ENCODE measurements at regions not wholly inside any gene's neighbourhood (a gene's known extent, or its start where the extent isn't known, plus 50 kb on each side); places are given as distances from the start of the nearest gene placed in this dataset.

DNA sequence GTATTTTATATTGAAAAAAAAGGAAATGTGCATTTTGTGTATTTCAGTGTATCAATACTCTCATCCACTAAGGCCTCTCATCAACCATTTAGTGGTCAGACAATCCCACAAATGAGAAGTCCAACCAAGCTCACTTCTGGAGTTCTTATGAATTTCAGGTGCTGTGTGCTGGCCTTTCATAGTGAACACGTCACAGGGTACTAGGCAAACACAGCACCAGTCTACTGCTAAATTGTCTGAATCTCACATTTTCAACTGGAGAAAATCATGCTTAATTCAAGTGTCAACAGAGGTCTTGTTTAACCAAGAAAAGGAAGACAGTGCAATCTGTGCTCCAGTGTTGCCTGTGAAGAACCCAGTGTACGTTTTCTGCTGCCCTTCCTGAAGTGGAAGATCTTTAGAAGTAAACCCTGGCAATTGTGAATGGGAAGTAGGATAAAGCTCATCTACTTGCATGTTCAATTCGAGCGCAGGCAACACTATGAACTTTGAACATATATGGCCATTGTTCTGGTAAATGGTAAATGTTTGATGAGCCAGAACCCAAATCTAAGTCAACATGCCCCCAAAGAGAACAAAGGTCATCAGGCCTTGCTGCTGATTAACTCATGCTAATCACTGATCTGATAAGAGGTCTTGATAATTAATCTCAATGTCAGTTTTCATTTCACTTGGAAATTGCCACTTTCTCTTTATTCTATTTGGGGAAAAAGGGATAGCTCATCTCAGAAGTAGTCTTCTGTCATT is 439.2 kb upstream of the SOX9 start:
- no peaks in the 10 kb centered on the region for H3K27me3 Mint-ChIP-seq (ENCODE audit: unreplicated experiment)
- H3K4me3 Mint-ChIP-seq (ENCODE audit: unreplicated experiment): no peak overlapping the region
- no peak overlapping the region for H3K27ac Mint-ChIP-seq (ENCODE audit: unreplicated experiment)
- no peaks in the 10 kb centered on the region for H3K4me1 Mint-ChIP-seq (ENCODE audit: low read depth, unreplicated experiment)
- H3K9me3 Mint-ChIP-seq (ENCODE audit: unreplicated experiment): no peaks in the 10 kb centered on the region
- DNase-seq: no peak
- no peak for TF ChIP-seq CTCF (IDR thresholded peaks at IDR 0.05; ENCODE audit: partially characterized antibody, unreplicated experiment)
- H3K36me3 Mint-ChIP-seq (ENCODE audit: unreplicated experiment): no peaks in the 10 kb centered on the region

- no peak for TF ChIP-seq CTCF (IDR thresholded peaks at IDR 0.05; ENCODE audit: partially characterized antibody, unreplicated experiment)
- Mint-ChIP-seq H3K27ac (ENCODE audit: unreplicated experiment) (no peak overlapping the region), H3K36me3 (ENCODE audit: unreplicated experiment) (no peaks in the 10 kb centered on the region), H3K9me3 (ENCODE audit: unreplicated experiment) (no peaks in the 10 kb centered on the region), H3K4me3 (ENCODE audit: unreplicated experiment) (no peak overlapping the region), H3K4me1 (ENCODE audit: low read depth, unreplicated experiment) (no peaks in the 10 kb centered on the region), H3K27me3 (ENCODE audit: unreplicated experiment) (no peaks in the 10 kb centered on the region)
- no peak for DNase-seq
Observed at GRCh38 chr17:71682174-71682494, 438.7 kb upstream of the SOX9 start.

DNA sequence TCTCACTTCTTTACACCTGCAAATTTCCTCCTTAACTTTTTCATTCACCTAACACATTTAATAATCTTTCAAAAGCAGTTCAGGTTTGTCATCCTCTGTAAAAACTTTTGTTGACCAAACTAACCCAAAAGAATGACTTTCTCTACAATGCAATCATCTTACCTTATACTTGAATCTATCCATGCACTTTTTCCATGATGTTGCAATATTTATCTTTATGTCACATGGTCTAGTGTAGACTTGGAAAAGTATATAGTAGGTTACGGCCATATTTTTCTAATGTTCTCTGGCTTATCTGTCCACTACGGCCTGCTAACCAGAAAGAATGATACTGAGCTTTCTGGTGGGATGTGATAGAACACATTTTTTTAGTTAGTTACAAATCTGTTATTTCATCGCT is 431.0 kb upstream of the SOX9 start:
- no peak overlapping the region for H3K4me3 Mint-ChIP-seq (ENCODE audit: unreplicated experiment)
- H3K4me1 Mint-ChIP-seq (ENCODE audit: low read depth, unreplicated experiment): no peaks in the 10 kb centered on the region
- no peaks in the 10 kb centered on the region for H3K36me3 Mint-ChIP-seq (ENCODE audit: unreplicated experiment)
- H3K27me3 Mint-ChIP-seq (ENCODE audit: unreplicated experiment): no peaks in the 10 kb centered on the region
- TF ChIP-seq CTCF (IDR thresholded peaks at IDR 0.05; ENCODE audit: partially characterized antibody, unreplicated experiment): no peak
- no peak for DNase-seq
- no peaks in the 10 kb centered on the region for H3K9me3 Mint-ChIP-seq (ENCODE audit: unreplicated experiment)
- no peak overlapping the region for H3K27ac Mint-ChIP-seq (ENCODE audit: unreplicated experiment)

- TF ChIP-seq CTCF (IDR thresholded peaks at IDR 0.05; ENCODE audit: partially characterized antibody, unreplicated experiment): no peak
- Mint-ChIP-seq H3K36me3 (ENCODE audit: unreplicated experiment) (no peaks in the 10 kb centered on the region), H3K9me3 (ENCODE audit: unreplicated experiment) (no peaks in the 10 kb centered on the region), H3K4me3 (ENCODE audit: unreplicated experiment) (no peak overlapping the region), H3K4me1 (ENCODE audit: low read depth, unreplicated experiment) (no peaks in the 10 kb centered on the region), H3K27me3 (ENCODE audit: unreplicated experiment) (no peaks in the 10 kb centered on the region), H3K27ac (ENCODE audit: unreplicated experiment) (no peak overlapping the region)
- no peak for DNase-seq
Observed at GRCh38 chr17:71699907-71700306, 420.9 kb upstream of the SOX9 start.

DNA sequence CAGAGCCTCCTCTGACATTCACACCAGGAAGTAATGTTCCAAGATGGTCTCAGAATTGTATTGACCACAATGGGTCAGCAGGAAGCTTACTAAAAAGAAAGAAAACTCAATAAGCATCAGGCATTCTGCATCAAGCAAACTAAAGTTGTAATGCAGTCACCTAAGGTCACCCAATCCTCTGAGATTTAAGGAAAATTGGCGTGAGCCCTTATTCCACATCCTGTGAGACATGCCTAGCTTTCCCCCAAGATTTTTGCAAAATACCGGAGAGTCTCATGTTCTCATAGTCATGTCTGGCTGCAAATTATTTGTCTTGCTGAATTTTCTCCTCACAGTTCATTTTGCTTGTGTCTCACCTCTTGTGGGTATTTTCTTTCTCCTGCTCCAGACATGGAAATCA is 417.1 kb upstream of the SOX9 start:
- no peak for DNase-seq
- Mint-ChIP-seq H3K36me3 (ENCODE audit: unreplicated experiment) (no peaks in the 10 kb centered on the region), H3K27ac (ENCODE audit: unreplicated experiment) (no peak overlapping the region), H3K27me3 (ENCODE audit: unreplicated experiment) (no peaks in the 10 kb centered on the region), H3K4me1 (ENCODE audit: low read depth, unreplicated experiment) (no peaks in the 10 kb centered on the region), H3K4me3 (ENCODE audit: unreplicated experiment) (no peak overlapping the region), H3K9me3 (ENCODE audit: unreplicated experiment) (no peaks in the 10 kb centered on the region)
- TF ChIP-seq CTCF (IDR thresholded peaks at IDR 0.05; ENCODE audit: partially characterized antibody, unreplicated experiment): no peak

Data from glutamatergic neuron (in vitro differentiated cells).